Thoracic aorta (tissue), 2 donors: ENCODE measurements at regions not wholly inside any gene's neighbourhood (a gene's known extent, or its start where the extent isn't known, plus 50 kb on each side); places are given as distances from the start of the nearest gene placed in this dataset.

Experiments
- ATAC-seq: fragments of 150-250 bp; one replicate; pipeline ENCODE4 v1.8.0; 2017; ENCODE audit warnings: low read depth; ENCODE audit not compliant: insufficient number of reproducible peaks, low FRiP score
- DNase-seq: peaks from one replicate; pipeline ENCODE4 v3.0.0-alpha.2; 2020; ENCODE audit warnings: low spot score
- H3K27ac ChIP-seq, 2 donors: fragments of 200-600 bp; sonication (generic); 1 replicate in 1 of 2; 2 replicates in 1 of 2; pipeline ENCODE4 v1.5.1; 2016; ENCODE audit warnings: mild to moderate bottlenecking in 2 of 2, moderate library complexity in 2 of 2
- H3K27me3 ChIP-seq: fragments of 200-600 bp; sonication (generic); replicated peaks from 2 replicates; pipeline ENCODE4 v1.6.0; 2016; ENCODE audit warnings: mild to moderate bottlenecking; ENCODE audit not compliant: insufficient read depth
- H3K36me3 ChIP-seq: fragments of 200-600 bp; sonication (generic); one replicate; pipeline ENCODE4 v1.5.1; 2016
- H3K4me1 ChIP-seq, 2 donors: fragments of 200-600 bp; sonication (generic); 1 replicate in 1 of 2; 2 replicates in 1 of 2; pipeline versions ENCODE4 v1.5.1 to v1.6.0; 2016; ENCODE audit warnings: low read depth in 2 of 2, mild to moderate bottlenecking in 1 of 2; ENCODE audit not compliant: control insufficient read depth in 1 of 2
- H3K4me3 ChIP-seq: fragments of 200-600 bp; sonication (generic); 2 replicates; pipeline ENCODE4 v1.5.1; 2016; ENCODE audit warnings: mild to moderate bottlenecking
- H3K9me3 ChIP-seq: fragments of 200-600 bp; sonication (generic); 2 replicates; pipeline ENCODE4 v1.5.1; 2016
- CTCF ChIP-seq: fragments of 200-600 bp; sonication (generic); IDR thresholded peaks from one replicate; pipeline ENCODE4 v1.5.1; 2019; ENCODE audit warnings: antibody characterized with exemption

GRCh38 chr12:24111616-24112015, 162.1 kb upstream of the SOX5 start:
- no peak for TF ChIP-seq CTCF

GRCh38 chr12:24111086-24111485, 161.6 kb upstream of the SOX5 start:
- no peak for DNase-seq
- Histone ChIP-seq H3K4me1 (peaks cover 0 to 10% of the 10 kb centered on the region in 2 donors), H3K4me3 (no peak overlapping the region), H3K27ac (no peak overlapping the region), H3K36me3 (no peaks in the 10 kb centered on the region), H3K9me3 (no peaks in the 10 kb centered on the region), H3K27me3 (no peaks in the 10 kb centered on the region)
- ATAC-seq = no peak
- no peak for TF ChIP-seq CTCF

More at GRCh38 chr12:24111616-24112015, 162.1 kb upstream of the SOX5 start:
- H3K4me1 ChIP-seq = peaks cover 0 to 10% of the 10 kb centered on the region in 2 donors
- H3K9me3 ChIP-seq = no peaks in the 10 kb centered on the region
- no peak for DNase-seq
- H3K27ac ChIP-seq = no peak overlapping the region
- H3K27me3 ChIP-seq = no peaks in the 10 kb centered on the region
- ATAC-seq = no peak
- H3K36me3 ChIP-seq = no peaks in the 10 kb centered on the region
- H3K4me3 ChIP-seq = no peak overlapping the region

GRCh38 chr12:24109381-24110039, 160.0 kb upstream of the SOX5 start:
- H3K4me3 ChIP-seq = no peak overlapping the region
- no peak for ATAC-seq
- H3K27ac ChIP-seq = no peak overlapping the region
- H3K9me3 ChIP-seq = no peaks in the 10 kb centered on the region
- no peak for DNase-seq
- TF ChIP-seq CTCF = peak; percentile 41
- H3K4me1 ChIP-seq = peaks cover 0 to 10% of the 10 kb centered on the region in 2 donors
- H3K27me3 ChIP-seq = no peaks in the 10 kb centered on the region
- no peaks in the 10 kb centered on the region for H3K36me3 ChIP-seq

- Histone ChIP-seq H3K4me1 (no peaks in the 10 kb centered on the region), H3K9me3 (no peaks in the 10 kb centered on the region), H3K27ac (no peak overlapping the region), H3K27me3 (no peaks in the 10 kb centered on the region), H3K36me3 (no peaks in the 10 kb centered on the region), H3K4me3 (no peak overlapping the region)
- no peak for ATAC-seq
- TF ChIP-seq CTCF = no peak
- DNase-seq = no peak
These were observed 153.2 kb upstream of the SOX5 start for GRCh38 chr12:24102676-24103075.

GRCh38 chr12:24099576-24099975, 150.1 kb upstream of the SOX5 start:
- Histone ChIP-seq H3K4me1 (peaks cover 0 to 3% of the 10 kb centered on the region in 2 donors), H3K4me3 (no peak overlapping the region), H3K36me3 (no peaks in the 10 kb centered on the region), H3K27me3 (no peaks in the 10 kb centered on the region), H3K9me3 (no peaks in the 10 kb centered on the region), H3K27ac (no peak overlapping the region)
- no peak for DNase-seq
- no peak for TF ChIP-seq CTCF
- ATAC-seq = no peak
